Activated naive CD8-positive, alpha-beta T cell treated with anti-CD3 and anti-CD28 coated beads, Interleukin-2, amount 50 U/mL, for 24 hours (primary cell): ENCODE measurements at regions not wholly inside any gene's neighbourhood (a gene's known extent, or its start where the extent isn't known, plus 50 kb on each side); places are given as distances from the start of the nearest gene placed in this dataset.

Source experiments
- ATAC-seq: fragments of 150-1000 bp; cut with Tn5 transposase; one replicate; pipeline ENCODE4 v1.10.0; 2021
- DNase-seq: peaks from one replicate; pipeline ENCODE4 v3.0.0; 2021
- H3K27ac Mint-ChIP-seq: one replicate; pipeline ENCODE4 v1.8.0; 2021; ENCODE audit warnings: mild to moderate bottlenecking, mixed read lengths
- H3K27me3 Mint-ChIP-seq: one replicate; pipeline ENCODE4 v1.8.0; 2021; ENCODE audit warnings: mixed read lengths
- H3K36me3 Mint-ChIP-seq: one replicate; pipeline ENCODE4 v1.8.0; 2021; ENCODE audit warnings: low read depth, mixed read lengths
- H3K4me1 Mint-ChIP-seq: one replicate; pipeline ENCODE4 v1.8.0; 2021; ENCODE audit warnings: mixed read lengths
- H3K4me3 Mint-ChIP-seq: one replicate; pipeline ENCODE4 v1.8.0; 2021; ENCODE audit warnings: mild to moderate bottlenecking, moderate library complexity, mixed read lengths
- H3K9me3 Mint-ChIP-seq: one replicate; pipeline ENCODE4 v1.8.0; 2021; ENCODE audit warnings: mixed read lengths

- Mint-ChIP-seq H3K36me3 (no peaks in the 10 kb centered on the region), H3K4me1 (no peaks in the 10 kb centered on the region)
These were observed 617.0 kb downstream of the SLITRK1 start for GRCh38 chr13:83265279-83265678.

DNA sequence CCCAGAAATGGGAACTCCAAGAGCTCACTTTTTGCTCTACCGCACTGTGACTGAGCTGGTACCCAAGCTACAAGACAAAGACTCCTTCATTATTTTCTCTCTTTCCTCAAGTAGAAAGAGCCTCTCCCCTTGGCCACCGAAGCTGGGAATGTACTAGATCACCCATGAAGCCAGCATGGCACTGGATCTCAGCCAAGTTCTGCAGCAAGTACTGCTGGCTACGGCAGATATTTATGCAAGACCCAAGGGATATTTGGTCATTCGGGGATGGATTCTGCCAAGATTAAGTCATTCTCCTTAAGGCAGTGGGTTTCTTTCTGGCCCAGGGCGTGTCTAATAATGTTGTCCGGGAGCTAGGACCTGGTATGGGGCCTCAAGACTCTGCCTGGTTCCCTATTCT, 633.5 kb downstream of the SLITRK1 start:
- no peak overlapping the region for H3K4me3 Mint-ChIP-seq
- H3K27ac Mint-ChIP-seq, result no peak overlapping the region
- ATAC-seq, result no peak
- no peaks in the 10 kb centered on the region for H3K27me3 Mint-ChIP-seq
- H3K9me3 Mint-ChIP-seq, result peaks cover 10% of the 10 kb centered on the region
- DNase-seq, result no peak
- no peaks in the 10 kb centered on the region for H3K36me3 Mint-ChIP-seq
- no peaks in the 10 kb centered on the region for H3K4me1 Mint-ChIP-seq

More at GRCh38 chr13:83265279-83265678, 617.0 kb downstream of the SLITRK1 start:
- Mint-ChIP-seq H3K9me3 (peaks cover 21% of the 10 kb centered on the region), H3K27ac (no peak overlapping the region), H3K4me3 (no peak overlapping the region), H3K27me3 (no peaks in the 10 kb centered on the region)
- ATAC-seq (no peak), DNase-seq (no peak)

- no peak for ATAC-seq
- H3K4me1 Mint-ChIP-seq, result no peaks in the 10 kb centered on the region
- no peaks in the 10 kb centered on the region for H3K27me3 Mint-ChIP-seq
These were observed 649.6 kb downstream of the SLITRK1 start for GRCh38 chr13:83232626-83233025.

GRCh38 chr13:83229574-83230305, 652.5 kb downstream of the SLITRK1 start:
- H3K27me3 Mint-ChIP-seq, result no peaks in the 10 kb centered on the region
- no peaks in the 10 kb centered on the region for H3K36me3 Mint-ChIP-seq
- H3K4me1 Mint-ChIP-seq, result no peaks in the 10 kb centered on the region
- H3K9me3 Mint-ChIP-seq, result peaks cover 4% of the 10 kb centered on the region
- no peak overlapping the region for H3K4me3 Mint-ChIP-seq
- DNase-seq (no peak), ATAC-seq (no peak)
- no peak overlapping the region for H3K27ac Mint-ChIP-seq

More at GRCh38 chr13:83232626-83233025, 649.6 kb downstream of the SLITRK1 start:
- H3K27ac Mint-ChIP-seq, result no peak overlapping the region
- DNase-seq, result no peak
- H3K4me3 Mint-ChIP-seq, result no peak overlapping the region
- no peaks in the 10 kb centered on the region for H3K36me3 Mint-ChIP-seq
- H3K9me3 Mint-ChIP-seq, result peaks cover 10% of the 10 kb centered on the region

DNA sequence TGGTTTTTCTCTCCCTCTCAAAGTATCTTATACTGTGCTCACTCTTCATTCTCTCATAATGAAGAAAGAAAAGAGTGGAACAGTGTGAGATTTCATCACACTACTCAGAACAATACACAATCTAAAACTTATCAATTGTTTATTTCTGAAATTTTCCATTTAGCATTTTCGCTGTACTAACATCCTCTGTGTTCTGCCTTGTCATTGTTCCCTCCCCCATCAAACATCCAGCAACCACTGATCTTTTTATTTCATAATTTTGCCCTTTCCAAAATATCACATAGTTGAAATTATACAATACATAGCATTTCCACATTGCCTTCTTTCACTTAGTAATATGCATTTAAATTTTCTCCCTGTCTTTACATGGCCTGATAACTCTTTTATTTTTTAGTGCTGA, 658.7 kb downstream of the SLITRK1 start:
- no peaks in the 10 kb centered on the region for H3K27me3 Mint-ChIP-seq
- no peaks in the 10 kb centered on the region for H3K4me1 Mint-ChIP-seq
- H3K36me3 Mint-ChIP-seq, result no peaks in the 10 kb centered on the region
- no peak overlapping the region for H3K4me3 Mint-ChIP-seq
- no peak overlapping the region for H3K27ac Mint-ChIP-seq
- no peak for DNase-seq
- no peak for ATAC-seq
- peaks cover 4% of the 10 kb centered on the region for H3K9me3 Mint-ChIP-seq

DNA sequence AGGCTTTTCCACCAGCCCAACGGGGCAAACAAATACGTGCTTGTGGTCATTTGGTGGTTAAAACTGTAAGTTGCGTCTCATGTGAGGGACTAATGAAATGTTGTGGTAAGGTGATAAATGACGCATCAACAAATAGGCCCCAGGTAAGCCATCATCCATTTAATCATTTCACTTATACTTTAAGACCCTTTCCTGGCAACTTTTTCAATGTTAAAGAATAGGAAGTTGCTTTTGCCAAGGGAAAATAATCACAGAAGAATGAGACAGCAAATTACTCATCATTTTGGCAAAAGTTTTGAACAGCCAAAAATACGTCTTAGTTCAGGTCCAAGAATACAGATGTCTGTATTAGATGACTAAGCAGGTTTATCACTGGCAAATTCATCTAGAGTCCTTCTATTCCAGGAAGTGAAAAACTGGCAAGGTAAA, 660.4 kb downstream of the SLITRK1 start:
- H3K27ac Mint-ChIP-seq, result no peak overlapping the region
- H3K27me3 Mint-ChIP-seq, result no peaks in the 10 kb centered on the region
- ATAC-seq (no peak), DNase-seq (no peak)
- no peaks in the 10 kb centered on the region for H3K4me1 Mint-ChIP-seq
- no peaks in the 10 kb centered on the region for H3K9me3 Mint-ChIP-seq
- H3K4me3 Mint-ChIP-seq, result no peak overlapping the region
- H3K36me3 Mint-ChIP-seq, result no peaks in the 10 kb centered on the region

- no peaks in the 10 kb centered on the region for H3K9me3 Mint-ChIP-seq
- no peak overlapping the region for H3K27ac Mint-ChIP-seq
- DNase-seq, result no peak
- no peaks in the 10 kb centered on the region for H3K4me1 Mint-ChIP-seq
- no peaks in the 10 kb centered on the region for H3K27me3 Mint-ChIP-seq
- ATAC-seq, result no peak
- no peaks in the 10 kb centered on the region for H3K36me3 Mint-ChIP-seq
- no peak overlapping the region for H3K4me3 Mint-ChIP-seq
These were observed 661.0 kb downstream of the SLITRK1 start for GRCh38 chr13:83221256-83221655.

DNA sequence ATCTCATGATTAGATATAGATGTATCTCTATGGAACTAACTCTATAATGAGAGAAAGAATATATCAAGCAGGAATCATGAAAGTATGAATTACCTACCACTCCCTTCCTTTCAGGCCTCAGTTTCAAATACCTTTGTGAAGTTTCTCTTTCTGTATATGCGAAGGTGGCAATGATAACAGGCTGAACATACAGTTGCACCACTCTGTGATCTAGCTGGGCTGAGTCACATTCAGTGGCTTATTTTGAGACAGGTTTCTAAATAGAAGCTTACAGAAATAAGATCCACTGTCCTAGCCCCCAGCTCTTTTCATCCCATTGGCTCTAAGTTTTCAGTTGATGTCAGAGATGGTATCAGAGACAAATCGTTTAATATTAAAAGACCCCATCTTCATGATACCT, 662.0 kb downstream of the SLITRK1 start:
- ATAC-seq, result no peak
- no peak overlapping the region for H3K4me3 Mint-ChIP-seq
- DNase-seq, result no peak

GRCh38 chr13:83219832-83220231, 662.4 kb downstream of the SLITRK1 start:
- no peaks in the 10 kb centered on the region for H3K27me3 Mint-ChIP-seq
- DNase-seq (no peak), ATAC-seq (no peak)
- H3K9me3 Mint-ChIP-seq, result no peaks in the 10 kb centered on the region
- no peak overlapping the region for H3K4me3 Mint-ChIP-seq
- H3K4me1 Mint-ChIP-seq, result no peaks in the 10 kb centered on the region
- H3K27ac Mint-ChIP-seq, result no peak overlapping the region
- no peaks in the 10 kb centered on the region for H3K36me3 Mint-ChIP-seq

More for the DNA sequence above, 662.0 kb downstream of the SLITRK1 start:
- no peaks in the 10 kb centered on the region for H3K9me3 Mint-ChIP-seq
- no peaks in the 10 kb centered on the region for H3K27me3 Mint-ChIP-seq
- no peak overlapping the region for H3K27ac Mint-ChIP-seq
- no peaks in the 10 kb centered on the region for H3K36me3 Mint-ChIP-seq
- H3K4me1 Mint-ChIP-seq, result no peaks in the 10 kb centered on the region

- Mint-ChIP-seq H3K36me3 (no peaks in the 10 kb centered on the region), H3K4me1 (no peaks in the 10 kb centered on the region), H3K9me3 (peaks cover 9% of the 10 kb centered on the region), H3K4me3 (no peak overlapping the region), H3K27ac (no peak overlapping the region), H3K27me3 (no peaks in the 10 kb centered on the region)
- no peak for ATAC-seq
- no peak for DNase-seq
These were observed 665.6 kb downstream of the SLITRK1 start for GRCh38 chr13:83216479-83217245.

- H3K9me3 Mint-ChIP-seq, result peaks cover 13% of the 10 kb centered on the region
- no peaks in the 10 kb centered on the region for H3K27me3 Mint-ChIP-seq
- ATAC-seq (no peak), DNase-seq (no peak)
- no peaks in the 10 kb centered on the region for H3K36me3 Mint-ChIP-seq
- no peak overlapping the region for H3K4me3 Mint-ChIP-seq
- no peak overlapping the region for H3K27ac Mint-ChIP-seq
- no peaks in the 10 kb centered on the region for H3K4me1 Mint-ChIP-seq
These were observed 666.6 kb downstream of the SLITRK1 start for GRCh38 chr13:83215627-83216026.

- H3K9me3 Mint-ChIP-seq, result peaks cover 20% of the 10 kb centered on the region
These were observed 667.8 kb downstream of the SLITRK1 start for GRCh38 chr13:83214452-83214851.

GRCh38 chr13:83211301-83211700, 671.0 kb downstream of the SLITRK1 start:
- H3K27ac Mint-ChIP-seq, result no peak overlapping the region
- no peaks in the 10 kb centered on the region for H3K36me3 Mint-ChIP-seq
- H3K4me3 Mint-ChIP-seq, result no peak overlapping the region
- no peak for DNase-seq
- peaks cover 21% of the 10 kb centered on the region for H3K9me3 Mint-ChIP-seq
- H3K4me1 Mint-ChIP-seq, result no peaks in the 10 kb centered on the region
- no peaks in the 10 kb centered on the region for H3K27me3 Mint-ChIP-seq
- ATAC-seq, result no peak

More at GRCh38 chr13:83214452-83214851, 667.8 kb downstream of the SLITRK1 start:
- H3K27me3 Mint-ChIP-seq, result no peaks in the 10 kb centered on the region
- DNase-seq (no peak), ATAC-seq (no peak)
- no peaks in the 10 kb centered on the region for H3K36me3 Mint-ChIP-seq
- no peak overlapping the region for H3K27ac Mint-ChIP-seq
- H3K4me1 Mint-ChIP-seq, result no peaks in the 10 kb centered on the region
- no peak overlapping the region for H3K4me3 Mint-ChIP-seq

GRCh38 chr13:83204886-83205285, 677.4 kb downstream of the SLITRK1 start:
- H3K9me3 Mint-ChIP-seq, result peaks cover 19% of the 10 kb centered on the region
- H3K36me3 Mint-ChIP-seq, result no peaks in the 10 kb centered on the region
- H3K4me3 Mint-ChIP-seq, result no peak overlapping the region
- no peaks in the 10 kb centered on the region for H3K4me1 Mint-ChIP-seq
- H3K27ac Mint-ChIP-seq, result no peak overlapping the region
- ATAC-seq (no peak), DNase-seq (no peak)
- H3K27me3 Mint-ChIP-seq, result no peaks in the 10 kb centered on the region

GRCh38 chr13:83201506-83201905, 680.8 kb downstream of the SLITRK1 start:
- no peak overlapping the region for H3K27ac Mint-ChIP-seq
- no peak for DNase-seq
- H3K4me3 Mint-ChIP-seq, result no peak overlapping the region
- no peaks in the 10 kb centered on the region for H3K4me1 Mint-ChIP-seq
- ATAC-seq, result no peak
- H3K9me3 Mint-ChIP-seq, result peaks cover 19% of the 10 kb centered on the region
- H3K27me3 Mint-ChIP-seq, result no peaks in the 10 kb centered on the region
- H3K36me3 Mint-ChIP-seq, result no peaks in the 10 kb centered on the region
